IMR-90 (cell line): ENCODE measurements at regions not wholly inside any gene's neighbourhood (a gene's known extent, or its start where the extent isn't known, plus 50 kb on each side); places are given as distances from the start of the nearest gene placed in this dataset.
"Not testable (repeated sequence)": the region's sequence is repeated elsewhere in the genome, so short reads cannot be mapped to it uniquely, and the experiment has no call there.

Experiments used
- ATAC-seq: fragments of 200-7000 bp; cut with Tn5 transposase; 2 replicates; pipeline ENCODE4 v1.9.1; 2020; ENCODE audit warnings: low read depth, mild to moderate bottlenecking, moderate library complexity
- BruUV-seq: library from RNA; stranded (reverse); fragments of 400-500 nt; replicated peaks from 2 replicates; lab custom pipeline; 2021; lab: Mats Ljungman, UMichigan
- CTCF ChIA-PET: fragments of 300-600 bp; formaldehyde crosslinking; extraction: SDS; loops from one replicate; lab custom pipeline; 2021; ENCODE audit warnings: antibody characterized with exemption; lab: Yijun Ruan, JAX
- POLR2A ChIA-PET: fragments of 300-600 bp; sonication (Branson Sonifier 250); formaldehyde crosslinking; loops from one replicate; lab custom pipeline; 2022; ENCODE audit warnings: antibody characterized with exemption; ENCODE audit not compliant: unreplicated experiment; lab: Charles Lee
- DNase-seq: peaks from one replicate; pipeline ENCODE4 v3.0.0; 2013
- H2AFZ ChIP-seq: replicated peaks from 2 replicates; pipeline ENCODE3; 2013; ENCODE audit warnings: low read length, mild to moderate bottlenecking; ENCODE audit not compliant: poor library complexity
- H2AK5ac ChIP-seq: 2 replicates; pipeline ENCODE4 v1.6.1; 2013; ENCODE audit warnings: low read depth, low read length, inconsistent platforms
- H2AK9ac ChIP-seq: replicated peaks from 2 replicates; pipeline ENCODE3; 2013; ENCODE audit warnings: mild to moderate bottlenecking, low read depth, low read length, moderate library complexity; ENCODE audit not compliant: poor library complexity
- H2BK120ac ChIP-seq: 2 replicates; pipeline ENCODE4 v1.6.1; 2013; ENCODE audit warnings: low read depth, low read length, inconsistent platforms
- H2BK15ac ChIP-seq: 3 replicates; pipeline ENCODE4 v1.6.1; 2013; ENCODE audit warnings: low read depth, low read length, inconsistent platforms
- H2BK20ac ChIP-seq: 2 replicates; pipeline ENCODE4 v1.6.1; 2013; ENCODE audit warnings: low read depth, mild to moderate bottlenecking, inconsistent platforms, low read length, moderate library complexity
- H2BK5ac ChIP-seq: 2 replicates; pipeline ENCODE4 v1.6.1; 2013; ENCODE audit warnings: mild to moderate bottlenecking, low read depth, low read length, inconsistent platforms; ENCODE audit not compliant: poor library complexity, severe bottlenecking
- H3K14ac ChIP-seq: replicated peaks from 2 replicates; pipeline ENCODE4 v1.6.1; 2013; ENCODE audit warnings: low read depth, low read length, inconsistent platforms
- H3K18ac ChIP-seq: 2 replicates; pipeline ENCODE4 v1.6.1; 2013; ENCODE audit warnings: low read depth, low read length, control low read depth
- H3K23ac ChIP-seq: 2 replicates; pipeline ENCODE4 v1.6.1; 2013; ENCODE audit warnings: low read depth, low read length, inconsistent platforms
- H3K27ac ChIP-seq: 2 replicates; pipeline ENCODE4 v1.5.1; 2013; ENCODE audit warnings: mild to moderate bottlenecking, control low read depth, low read length; ENCODE audit not compliant: insufficient read depth
- H3K27me3 ChIP-seq: 2 replicates; pipeline ENCODE4 v1.6.1; 2013; ENCODE audit warnings: low read length; ENCODE audit not compliant: control insufficient read depth, insufficient read depth
- H3K36me3 ChIP-seq: 2 replicates; pipeline ENCODE4 v1.6.1; 2013; ENCODE audit warnings: low read length, mixed read lengths; ENCODE audit not compliant: control insufficient read depth, insufficient read depth
- H3K4ac ChIP-seq: 2 replicates; pipeline ENCODE4 v1.6.1; 2013; ENCODE audit warnings: low read depth, low read length, inconsistent platforms
- H3K4me1 ChIP-seq: 2 replicates; pipeline ENCODE4 v1.6.1; 2013; ENCODE audit warnings: low read length, mixed read lengths; ENCODE audit not compliant: control insufficient read depth, insufficient read depth
- H3K4me2 ChIP-seq: 2 replicates; pipeline ENCODE4 v1.6.1; 2013; ENCODE audit warnings: low read depth, mild to moderate bottlenecking, control low read depth, low read length, moderate library complexity
- H3K4me3 ChIP-seq: 2 replicates; pipeline ENCODE4 v1.5.1; 2013; ENCODE audit warnings: low read depth, mild to moderate bottlenecking, control low read depth, low read length, moderate library complexity; ENCODE audit not compliant: insufficient read depth
- H3K56ac ChIP-seq: 2 replicates; pipeline ENCODE4 v1.6.1; 2013; ENCODE audit warnings: low read length, inconsistent platforms; ENCODE audit not compliant: insufficient read depth; ENCODE audit errors: extremely low read depth
- H3K79me1 ChIP-seq, 2 experiments: 2 replicates each; pipeline ENCODE4 v1.6.1; 2013; ENCODE audit warnings: low read length in 2 of 2, inconsistent platforms in 1 of 2, low read depth in 1 of 2
- H3K9ac ChIP-seq: 2 replicates; pipeline ENCODE4 v1.6.1; 2013; ENCODE audit warnings: low read depth, low read length, control low read depth
- H3K9me1 ChIP-seq: 2 replicates; pipeline ENCODE4 v1.6.1; 2013; ENCODE audit warnings: low read length, inconsistent platforms; ENCODE audit not compliant: insufficient read depth
- H3K9me3 ChIP-seq: 2 replicates; pipeline ENCODE4 v1.6.1; 2013; ENCODE audit warnings: low read length; ENCODE audit not compliant: control insufficient read depth, insufficient read depth
- H4K20me1 ChIP-seq: 2 replicates; pipeline ENCODE4 v1.6.1; 2013; ENCODE audit warnings: low read length, inconsistent platforms; ENCODE audit not compliant: insufficient read depth
- H4K5ac ChIP-seq: 2 replicates; pipeline ENCODE4 v1.6.1; 2013; ENCODE audit warnings: mild to moderate bottlenecking, low read depth, low read length, control low read depth
- H4K8ac ChIP-seq, 2 experiments: 2 replicates each; pipeline ENCODE4 v1.6.1; 2013; ENCODE audit warnings: low read depth in 2 of 2, low read length in 2 of 2, control low read depth in 1 of 2, inconsistent platforms in 1 of 2
- H4K91ac ChIP-seq: 2 replicates; pipeline ENCODE4 v1.6.1; 2013; ENCODE audit warnings: low read depth, low read length, inconsistent platforms; ENCODE audit not compliant: insufficient read depth
- WGBS, 2 experiments: methylation state at CpG; one replicate each; pipeline versions ENCODE4 v1.1.5 to v1.1.7; 2013; ENCODE audit warnings: missing lambda C conversion rate in 2 of 2; ENCODE audit not compliant: insufficient read length in 1 of 2; ENCODE audit errors: extremely low coverage in 2 of 2; 5-methylcytosine and 5-hydroxymethylcytosine counted together
- dilution Hi-C: fragments of 300-500 bp; cut with HindIII; formaldehyde crosslinking; loops from one replicate; pipeline ENCODE4 v1.14.3; 2018; ENCODE audit warnings: low sequenced_read_pairs; ENCODE audit not compliant: unreplicated experiment
- in situ Hi-C: fragments of 300-500 bp; cut with MboI; formaldehyde crosslinking; loops from 3 replicates; pipeline ENCODE4 v1.14.3; 2019; ENCODE audit warnings: low sequenced_read_pairs, inconsistent platforms, mixed read lengths
- intact Hi-C: fragments of 100-400 bp; cut with micrococcal nuclease; formaldehyde crosslinking; loops from 2 replicates; pipeline ENCODE4 v1.10.0; 2022

GRCh38 chr17:20681746-20682722 is 102.5 kb downstream of the CDRT15L2 start:
- DNase-seq, H2BK15ac ChIP-seq, H3K14ac ChIP-seq, CTCF ChIA-PET, H2BK120ac ChIP-seq, H3K27me3 ChIP-seq, H3K4me2 ChIP-seq, POLR2A ChIA-PET, H4K91ac ChIP-seq, H4K5ac ChIP-seq, H2BK5ac ChIP-seq, H3K9me1 ChIP-seq, H3K23ac ChIP-seq, H3K9ac ChIP-seq, H2AFZ ChIP-seq, H3K36me3 ChIP-seq, H3K79me1 ChIP-seq, in situ Hi-C loops, H4K8ac ChIP-seq, H3K56ac ChIP-seq, H3K18ac ChIP-seq, H4K20me1 ChIP-seq, H3K27ac ChIP-seq, H2AK5ac ChIP-seq, H3K4me3 ChIP-seq, dilution Hi-C loops, H2AK9ac ChIP-seq, H2BK20ac ChIP-seq, H3K4me1 ChIP-seq, ATAC-seq, BruUV-seq, H3K4ac ChIP-seq, H3K9me3 ChIP-seq, intact Hi-C loops: not testable (repeated sequence)
- WGBS, 2 experiments: no CpG with 5 or more reads among the region's 8 CpGs

- in situ Hi-C loops, ATAC-seq, H3K27me3 ChIP-seq, H2AFZ ChIP-seq, H2BK15ac ChIP-seq, H3K18ac ChIP-seq, intact Hi-C loops, H4K20me1 ChIP-seq, H4K5ac ChIP-seq, H3K9ac ChIP-seq, H2BK20ac ChIP-seq, H4K91ac ChIP-seq, DNase-seq, BruUV-seq, H3K23ac ChIP-seq, H3K9me1 ChIP-seq, H4K8ac ChIP-seq, H3K4me1 ChIP-seq, H2AK5ac ChIP-seq, H3K4ac ChIP-seq, H3K14ac ChIP-seq, H3K9me3 ChIP-seq, H3K4me2 ChIP-seq, POLR2A ChIA-PET, H3K36me3 ChIP-seq, dilution Hi-C loops, H2AK9ac ChIP-seq, H3K79me1 ChIP-seq, CTCF ChIA-PET, H2BK5ac ChIP-seq, H3K27ac ChIP-seq, H3K4me3 ChIP-seq, H2BK120ac ChIP-seq, H3K56ac ChIP-seq: not testable (repeated sequence)
- WGBS, 2 experiments: no CpG with 5 or more reads among the region's 4 CpGs
These were observed 104.2 kb downstream of the CDRT15L2 start for GRCh38 chr17:20683651-20684229.
